ENCODE measurements at regions not wholly inside any gene's neighbourhood (a gene's known extent, or its start where the extent isn't known, plus 50 kb on each side); places are given as distances from the start of the nearest gene placed in this dataset.

DNA sequence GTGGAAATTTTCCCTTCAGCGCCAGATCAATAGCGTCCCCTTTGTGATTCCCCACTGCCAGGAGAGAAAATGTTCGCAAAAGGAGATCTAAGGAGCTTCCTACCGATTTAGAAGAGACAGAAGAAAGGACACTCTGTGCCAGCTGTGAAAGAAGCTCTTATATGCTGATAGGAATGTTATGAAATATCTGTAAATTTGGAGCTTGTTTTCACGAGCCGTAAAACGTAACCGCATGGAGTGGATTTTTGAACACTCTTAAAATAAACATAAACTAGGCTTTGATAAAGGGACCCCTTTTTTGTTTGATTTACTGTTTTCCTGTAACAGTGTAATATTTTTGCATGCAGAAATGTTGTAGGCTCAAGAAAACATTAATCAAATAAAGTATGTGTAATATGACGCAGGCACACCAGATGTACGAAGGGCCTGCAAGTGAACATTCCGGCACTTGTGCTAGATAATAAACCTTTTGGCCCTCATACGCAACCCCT lies 346.8 kb downstream of the ETNK1 start:
- Histone ChIP-seq H3K4me2 (ENCODE audit: low read depth, low read length, poor library complexity, severe bottlenecking) (no peak overlapping the region), H2AFZ (ENCODE audit: low read depth, low read length, severe bottlenecking) (no peak overlapping the region), H3K4me3 (ENCODE audit: insufficient read depth, low read length, poor library complexity, severe bottlenecking) (no peak overlapping the region), H3K9ac (ENCODE audit: low read length) (no peak overlapping the region), H3K27ac (ENCODE audit: low read depth, low read length) (no peak overlapping the region), H3K36me3 (ENCODE audit: low read length) (no peaks in the 10 kb centered on the region), H4K20me1 (ENCODE audit: low read depth, low read length) (no peaks in the 10 kb centered on the region), H3F3A (ENCODE audit: insufficient read depth) (no peaks in the 10 kb centered on the region), H3K9me2 (replicated peaks; ENCODE audit: insufficient read depth, low read length) (no peaks in the 10 kb centered on the region), H3K9me3 (ENCODE audit: insufficient read depth, low read length) (no peaks in the 10 kb centered on the region), H3K27me3 (ENCODE audit: low read length) (no peaks in the 10 kb centered on the region), H3K79me2 (ENCODE audit: insufficient read depth, low read length) (no peaks in the 10 kb centered on the region)
- TF ChIP-seq, protein P1, sequence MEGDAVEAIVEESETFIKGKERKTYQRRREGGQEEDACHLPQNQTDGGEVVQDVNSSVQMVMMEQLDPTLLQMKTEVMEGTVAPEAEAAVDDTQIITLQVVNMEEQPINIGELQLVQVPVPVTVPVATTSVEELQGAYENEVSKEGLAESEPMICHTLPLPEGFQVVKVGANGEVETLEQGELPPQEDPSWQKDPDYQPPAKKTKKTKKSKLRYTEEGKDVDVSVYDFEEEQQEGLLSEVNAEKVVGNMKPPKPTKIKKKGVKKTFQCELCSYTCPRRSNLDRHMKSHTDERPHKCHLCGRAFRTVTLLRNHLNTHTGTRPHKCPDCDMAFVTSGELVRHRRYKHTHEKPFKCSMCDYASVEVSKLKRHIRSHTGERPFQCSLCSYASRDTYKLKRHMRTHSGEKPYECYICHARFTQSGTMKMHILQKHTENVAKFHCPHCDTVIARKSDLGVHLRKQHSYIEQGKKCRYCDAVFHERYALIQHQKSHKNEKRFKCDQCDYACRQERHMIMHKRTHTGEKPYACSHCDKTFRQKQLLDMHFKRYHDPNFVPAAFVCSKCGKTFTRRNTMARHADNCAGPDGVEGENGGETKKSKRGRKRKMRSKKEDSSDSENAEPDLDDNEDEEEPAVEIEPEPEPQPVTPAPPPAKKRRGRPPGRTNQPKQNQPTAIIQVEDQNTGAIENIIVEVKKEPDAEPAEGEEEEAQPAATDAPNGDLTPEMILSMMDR (IDR thresholded peaks at IDR 0.05; ENCODE audit: insufficient read depth, low read length, poor library complexity, severe bottlenecking), result no peak
- no peak for TF ChIP-seq EZH2phosphoT487 (conservative IDR thresholded peaks at IDR 0.05; ENCODE audit: low read length)

DNA sequence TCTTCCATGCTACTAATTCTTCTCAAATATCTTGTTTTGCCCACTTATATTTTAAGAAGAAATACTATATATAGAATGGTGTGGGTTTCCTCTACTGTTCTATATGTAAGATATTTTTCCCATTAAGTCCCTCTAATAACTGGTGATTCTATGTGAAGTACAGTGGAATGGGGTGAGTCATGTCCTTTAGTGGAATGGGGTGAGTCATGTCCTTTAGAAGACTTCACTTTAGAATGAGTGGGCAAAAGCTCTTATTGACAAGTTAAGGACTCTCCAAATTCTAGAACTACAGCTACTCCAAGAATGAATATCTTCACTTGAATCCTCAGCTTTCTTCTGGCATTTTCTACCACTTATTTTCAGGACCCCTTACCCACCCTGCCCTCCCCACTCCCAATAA lies 349.9 kb downstream of the ETNK1 start:
- H3K27me3 ChIP-seq (ENCODE audit: low read length), result no peaks in the 10 kb centered on the region
- H3K9ac ChIP-seq (ENCODE audit: low read length), result no peak overlapping the region
- no peaks in the 10 kb centered on the region for H3F3A ChIP-seq (ENCODE audit: insufficient read depth)
- H2AFZ ChIP-seq (ENCODE audit: low read depth, low read length, severe bottlenecking), result no peak overlapping the region
- H3K9me3 ChIP-seq (ENCODE audit: insufficient read depth, low read length), result no peaks in the 10 kb centered on the region
- H3K4me3 ChIP-seq (ENCODE audit: insufficient read depth, low read length, poor library complexity, severe bottlenecking), result no peak overlapping the region
- no peak overlapping the region for H3K27ac ChIP-seq (ENCODE audit: low read depth, low read length)
- TF ChIP-seq EZH2phosphoT487 (conservative IDR thresholded peaks at IDR 0.05; ENCODE audit: low read length), result no peak
- TF ChIP-seq, protein P1 (IDR thresholded peaks at IDR 0.05; ENCODE audit: insufficient read depth, low read length, poor library complexity, severe bottlenecking), result no peak
- H3K36me3 ChIP-seq (ENCODE audit: low read length), result no peaks in the 10 kb centered on the region
- H3K79me2 ChIP-seq (ENCODE audit: insufficient read depth, low read length), result no peaks in the 10 kb centered on the region
- no peaks in the 10 kb centered on the region for H3K9me2 ChIP-seq (replicated peaks; ENCODE audit: insufficient read depth, low read length)
- H3K4me2 ChIP-seq (ENCODE audit: low read depth, low read length, poor library complexity, severe bottlenecking), result no peak overlapping the region
- no peaks in the 10 kb centered on the region for H4K20me1 ChIP-seq (ENCODE audit: low read depth, low read length)

DNA sequence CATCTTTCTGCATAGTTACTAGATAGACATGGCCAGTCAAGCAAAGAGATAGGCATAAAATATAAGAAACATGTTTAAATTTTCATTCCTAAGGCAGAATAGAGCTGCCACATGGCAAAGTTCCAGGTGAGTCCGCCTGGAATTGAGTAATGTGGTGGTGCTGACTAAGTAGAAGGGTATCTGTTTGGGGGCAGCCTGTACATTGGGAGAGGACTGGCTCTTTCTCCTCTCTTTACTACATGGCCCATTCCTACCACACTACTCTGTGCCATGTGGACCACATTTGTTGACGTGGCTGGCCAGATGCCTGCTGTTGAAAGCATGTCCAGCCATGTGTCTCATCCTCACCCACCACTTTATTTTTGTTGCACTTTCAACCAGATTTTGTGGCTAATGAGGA lies 354.0 kb downstream of the ETNK1 start:
- H3K27me3 ChIP-seq (ENCODE audit: low read length), result no peaks in the 10 kb centered on the region
- no peaks in the 10 kb centered on the region for H3K36me3 ChIP-seq (ENCODE audit: low read length)
- H3K9ac ChIP-seq (ENCODE audit: low read length), result no peak overlapping the region
- H3F3A ChIP-seq (ENCODE audit: insufficient read depth), result no peaks in the 10 kb centered on the region
- H4K20me1 ChIP-seq (ENCODE audit: low read depth, low read length), result no peaks in the 10 kb centered on the region
- H3K4me3 ChIP-seq (ENCODE audit: insufficient read depth, low read length, poor library complexity, severe bottlenecking), result no peak overlapping the region
- H3K9me2 ChIP-seq (replicated peaks; ENCODE audit: insufficient read depth, low read length), result no peaks in the 10 kb centered on the region
- no peaks in the 10 kb centered on the region for H3K9me3 ChIP-seq (ENCODE audit: insufficient read depth, low read length)
- no peak overlapping the region for H3K4me2 ChIP-seq (ENCODE audit: low read depth, low read length, poor library complexity, severe bottlenecking)
- TF ChIP-seq, protein P1 (IDR thresholded peaks at IDR 0.05; ENCODE audit: insufficient read depth, low read length, poor library complexity, severe bottlenecking), result no peak
- TF ChIP-seq EZH2phosphoT487 (conservative IDR thresholded peaks at IDR 0.05; ENCODE audit: low read length), result no peak
- no peak overlapping the region for H3K27ac ChIP-seq (ENCODE audit: low read depth, low read length)
- H3K79me2 ChIP-seq (ENCODE audit: insufficient read depth, low read length), result no peaks in the 10 kb centered on the region
- H2AFZ ChIP-seq (ENCODE audit: low read depth, low read length, severe bottlenecking), result no peak overlapping the region
